Pancreas (tissue), 10 donors: ENCODE measurements at regions not wholly inside any gene's neighbourhood (a gene's known extent, or its start where the extent isn't known, plus 50 kb on each side); places are given as distances from the start of the nearest gene placed in this dataset.

ENCODE experiments used
- ATAC-seq, 4 donors: fragments of 200-7000 bp; cut with Tn5 transposase; one replicate each; pipeline versions ENCODE4 v1.8.0 to v1.9.1; 2020; ENCODE audit warnings: mild to moderate bottlenecking in 4 of 4, moderate library complexity in 4 of 4
- DNase-seq, 6 donors: peaks; one replicate each; pipeline ENCODE4 v3.0.0-alpha.2; 2020
- FAIRE-seq: peaks from 2 replicates; lab custom pipeline; 2012; peaks lifted over from hg19 to GRCh38; lab: Jason Lieb, UNC
- H3K27ac ChIP-seq, 4 donors: fragments of 200-600 bp; sonication (generic); 1 replicate in 3 of 4; 2 replicates in 1 of 4; pipeline versions ENCODE4 v1.5.0 to v1.8.0; 2020
- H3K27me3 ChIP-seq, 4 donors: fragments of 200-600 bp; one replicate each; pipeline ENCODE4 v1.8.0; 2021
- H3K36me3 ChIP-seq, 3 donors: fragments of 200-600 bp; sonication (generic) in 1 of 3; one replicate each; pipeline versions ENCODE4 v1.5.0 to v1.8.0; 2020 to 2021
- H3K4me1 ChIP-seq, 3 donors: fragments of 200-600 bp; one replicate each; pipeline ENCODE4 v1.8.0; 2021
- H3K4me3 ChIP-seq, 4 donors: fragments of 200-600 bp; sonication (generic) in 2 of 4; one replicate each; pipeline versions ENCODE4 v1.5.0 to v1.8.0; 2020 to 2021
- H3K9me3 ChIP-seq, 4 donors: fragments of 200-600 bp; one replicate each; pipeline ENCODE4 v1.8.0; 2021
- CTCF ChIP-seq, 4 donors: fragments of 200-600 bp; sonication (generic) in 3 of 4; IDR thresholded peaks; one replicate each; pipeline versions ENCODE4 v1.5.0 to v1.8.0; 2021; ENCODE audit warnings: antibody characterized with exemption in 4 of 4
- WGBS, 2 donors: extraction: QIAGEN DNeasy Blood & Tissue Kit; methylation state at CpG; one replicate each; pipeline ENCODE4 v1.1.7; 2013; 5-methylcytosine and 5-hydroxymethylcytosine counted together
- intact Hi-C, 3 donors: fragments of 100-400 bp; cut with DNase I; formaldehyde crosslinking; loops; one replicate each; pipeline versions ENCODE4 v1.11.1 to v1.14.2; 2022
- donor health status: healthy with polysubstance abuse.
- donor health status: DM: no; HTN: no; CAD: no; lungs with moderate emphysema.
- donor health status: DM: no; HTN: no; CAD: no.
- donor health status: control.
- donor health status: control.
- donor health status: Bipolar disorder and iron deficiency.
- donor health status: DM: yes; HTN: yes; CAD: no.
- donor health status: DM: no; HTN: no; CAD: no.
- donor health status: DM: no; HTN: no; CAD: no.
- donor health status: DM: yes; HTN: yes; CAD: no.

GRCh38 chr3:27626596-27627118 is 95.5 kb downstream of the EOMES start:
- no peak for DNase-seq
- 52 to 59% methylated on average over 8 of the region's 8 CpGs for WGBS, 2 donors
- Histone ChIP-seq H3K27me3 (no peaks in the 10 kb centered on the region), H3K36me3 (no peaks in the 10 kb centered on the region), H3K27ac (no peak overlapping the region), H3K4me3 (no peak overlapping the region), H3K9me3 (no peaks in the 10 kb centered on the region), H3K4me1 (no peaks in the 10 kb centered on the region)
- intact Hi-C loops: no loop called here
- FAIRE-seq: no peak
- no peak for ATAC-seq
- TF ChIP-seq CTCF (IDR thresholded peaks at IDR 0.05): no peak

- no peaks in the 10 kb centered on the region for H3K4me1 ChIP-seq
- intact Hi-C loops: no loop called here
- 60 to 67% methylated on average over 3 of the region's 3 CpGs for WGBS, 2 donors
- no peak for TF ChIP-seq CTCF (IDR thresholded peaks at IDR 0.05)
- H3K36me3 ChIP-seq: no peaks in the 10 kb centered on the region
- FAIRE-seq: no peak
- no peak overlapping the region for H3K27ac ChIP-seq
- no peak for DNase-seq
- no peaks in the 10 kb centered on the region for H3K27me3 ChIP-seq
- ATAC-seq: no peak
- no peak overlapping the region for H3K4me3 ChIP-seq
- no peaks in the 10 kb centered on the region for H3K9me3 ChIP-seq
Measured at GRCh38 chr3:27625864-27626263, 96.3 kb downstream of the EOMES start.

- no peak for FAIRE-seq
- Histone ChIP-seq H3K27ac (peak overlapping the region in 1 of 4 donors; percentile 6), H3K4me3 (no peak overlapping the region), H3K9me3 (no peaks in the 10 kb centered on the region), H3K27me3 (no peaks in the 10 kb centered on the region), H3K36me3 (no peaks in the 10 kb centered on the region), H3K4me1 (no peaks in the 10 kb centered on the region)
- 39 to 46% methylated on average over 4 of the region's 4 CpGs for WGBS, 2 donors
- no peak for TF ChIP-seq CTCF (IDR thresholded peaks at IDR 0.05)
- DNase-seq: no peak
- ATAC-seq: no peak
- intact Hi-C loops: no loop called here
Measured at GRCh38 chr3:27623085-27623753, 98.9 kb downstream of the EOMES start.

- WGBS, 2 donors: 73 to 86% methylated on average over 5 of the region's 5 CpGs
- Histone ChIP-seq H3K27ac (no peak overlapping the region), H3K36me3 (no peaks in the 10 kb centered on the region), H3K9me3 (peaks cover 0 to 4% (median 0%) of the 10 kb centered on the region in 4 donors), H3K4me3 (no peak overlapping the region), H3K4me1 (no peaks in the 10 kb centered on the region), H3K27me3 (no peaks in the 10 kb centered on the region)
- intact Hi-C loops: no loop called here
- FAIRE-seq (no peak), ATAC-seq (no peak), DNase-seq (no peak)
- TF ChIP-seq CTCF (IDR thresholded peaks at IDR 0.05): no peak
Measured at GRCh38 chr3:27617552-27617951, 104.6 kb downstream of the EOMES start.

GRCh38 chr3:27616031-27616430 is 106.1 kb downstream of the EOMES start:
- Histone ChIP-seq H3K27me3 (no peaks in the 10 kb centered on the region), H3K36me3 (no peaks in the 10 kb centered on the region), H3K4me1 (no peaks in the 10 kb centered on the region), H3K4me3 (no peak overlapping the region), H3K27ac (no peak overlapping the region), H3K9me3 (peaks cover 0 to 4% (median 0%) of the 10 kb centered on the region in 4 donors)
- DNase-seq (no peak), ATAC-seq (no peak), FAIRE-seq (no peak)
- intact Hi-C loops: no loop called here
- no peak for TF ChIP-seq CTCF (IDR thresholded peaks at IDR 0.05)
- 69 to 80% methylated on average over 4 of the region's 4 CpGs for WGBS, 2 donors
